ENCODE measurements at regions not wholly inside any gene's neighbourhood (a gene's known extent, or its start where the extent isn't known, plus 50 kb on each side); places are given as distances from the start of the nearest gene placed in this dataset.

DNA sequence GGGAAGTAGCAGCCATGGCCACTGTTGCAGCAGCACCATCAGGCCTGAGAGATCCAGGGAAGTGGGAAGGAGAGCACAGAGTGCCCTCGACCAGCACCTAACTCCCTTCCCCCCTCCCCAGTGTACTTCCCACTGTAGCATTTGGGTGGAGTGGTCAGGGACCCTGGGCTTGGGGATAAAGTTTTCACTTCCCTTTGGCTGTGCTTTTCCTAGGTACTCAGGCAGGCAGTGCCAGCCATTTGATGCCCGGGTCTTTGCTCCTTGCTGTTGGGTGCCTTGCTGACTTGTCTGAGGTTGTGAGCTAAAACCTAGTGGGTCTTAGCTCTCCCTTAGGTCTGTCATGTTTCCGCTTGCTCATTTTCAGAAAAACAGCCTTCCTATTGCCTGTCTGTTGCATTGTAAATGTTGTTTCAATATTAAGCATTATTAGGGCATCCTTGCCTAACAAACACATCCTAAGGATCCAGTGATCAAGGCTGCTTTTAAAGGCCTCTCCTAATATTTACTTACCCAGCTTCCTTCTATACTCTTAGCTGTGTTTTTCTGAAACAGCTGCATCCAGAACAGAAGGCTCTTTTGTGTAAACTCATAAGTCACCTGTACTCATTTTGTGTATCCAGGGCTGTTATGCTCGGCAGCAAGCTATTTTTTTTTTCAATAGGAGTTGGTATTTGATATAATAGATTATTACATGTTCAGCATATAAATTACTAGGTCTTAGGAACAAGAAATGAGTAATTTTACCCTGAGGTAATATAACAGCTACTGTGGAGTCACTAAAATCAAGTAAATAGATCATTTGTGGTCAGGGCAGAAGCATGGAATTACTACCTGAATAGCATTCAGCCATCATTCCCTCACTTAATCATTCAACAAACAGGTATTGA is 418.6 kb upstream of the PROX1 start:
- Mint-ChIP-seq H3K27ac (peak overlapping the region; percentile 11), H3K4me3 (ENCODE audit: low read depth) (no peak overlapping the region), H3K27me3 (no peaks in the 10 kb centered on the region), H3K9me3 (ENCODE audit: low read depth) (peaks cover 18% of the 10 kb centered on the region), H3K4me1 (ENCODE audit: low read depth) (peaks cover 32% of the 10 kb centered on the region), H3K36me3 (ENCODE audit: insufficient read depth) (peaks cover 6% of the 10 kb centered on the region)
- no peak for DNase-seq (ENCODE audit: low spot score, unreplicated experiment)
- TF ChIP-seq, protein P1, sequence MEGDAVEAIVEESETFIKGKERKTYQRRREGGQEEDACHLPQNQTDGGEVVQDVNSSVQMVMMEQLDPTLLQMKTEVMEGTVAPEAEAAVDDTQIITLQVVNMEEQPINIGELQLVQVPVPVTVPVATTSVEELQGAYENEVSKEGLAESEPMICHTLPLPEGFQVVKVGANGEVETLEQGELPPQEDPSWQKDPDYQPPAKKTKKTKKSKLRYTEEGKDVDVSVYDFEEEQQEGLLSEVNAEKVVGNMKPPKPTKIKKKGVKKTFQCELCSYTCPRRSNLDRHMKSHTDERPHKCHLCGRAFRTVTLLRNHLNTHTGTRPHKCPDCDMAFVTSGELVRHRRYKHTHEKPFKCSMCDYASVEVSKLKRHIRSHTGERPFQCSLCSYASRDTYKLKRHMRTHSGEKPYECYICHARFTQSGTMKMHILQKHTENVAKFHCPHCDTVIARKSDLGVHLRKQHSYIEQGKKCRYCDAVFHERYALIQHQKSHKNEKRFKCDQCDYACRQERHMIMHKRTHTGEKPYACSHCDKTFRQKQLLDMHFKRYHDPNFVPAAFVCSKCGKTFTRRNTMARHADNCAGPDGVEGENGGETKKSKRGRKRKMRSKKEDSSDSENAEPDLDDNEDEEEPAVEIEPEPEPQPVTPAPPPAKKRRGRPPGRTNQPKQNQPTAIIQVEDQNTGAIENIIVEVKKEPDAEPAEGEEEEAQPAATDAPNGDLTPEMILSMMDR (IDR thresholded peaks at IDR 0.05; ENCODE audit: unreplicated experiment): no peak

GRCh38 chr1:213569816-213570150 is 418.0 kb upstream of the PROX1 start:
- peaks cover 32% of the 10 kb centered on the region for H3K4me1 Mint-ChIP-seq (ENCODE audit: low read depth)
- peaks cover 3% of the 10 kb centered on the region for H3K36me3 Mint-ChIP-seq (ENCODE audit: insufficient read depth)
- peaks cover 12% of the 10 kb centered on the region for H3K9me3 Mint-ChIP-seq (ENCODE audit: low read depth)
- H3K27ac Mint-ChIP-seq: peak overlapping the region; percentile 11
- TF ChIP-seq, protein P1 (IDR thresholded peaks at IDR 0.05; ENCODE audit: unreplicated experiment): no peak
- H3K27me3 Mint-ChIP-seq: no peaks in the 10 kb centered on the region
- H3K4me3 Mint-ChIP-seq (ENCODE audit: low read depth): no peak overlapping the region
- no peak for DNase-seq (ENCODE audit: low spot score, unreplicated experiment)

GRCh38 chr1:213570487-213570886 is 417.3 kb upstream of the PROX1 start:
- Mint-ChIP-seq H3K4me1 (ENCODE audit: low read depth) (peaks cover 32% of the 10 kb centered on the region), H3K27ac (no peak overlapping the region), H3K27me3 (no peaks in the 10 kb centered on the region), H3K4me3 (ENCODE audit: low read depth) (no peak overlapping the region), H3K9me3 (ENCODE audit: low read depth) (peaks cover 11% of the 10 kb centered on the region), H3K36me3 (ENCODE audit: insufficient read depth) (peaks cover 2% of the 10 kb centered on the region)
- no peak for DNase-seq (ENCODE audit: low spot score, unreplicated experiment)
- TF ChIP-seq, protein P1 (IDR thresholded peaks at IDR 0.05; ENCODE audit: unreplicated experiment): no peak

- peaks cover 2% of the 10 kb centered on the region for H3K36me3 Mint-ChIP-seq (ENCODE audit: insufficient read depth)
- H3K27ac Mint-ChIP-seq: no peak overlapping the region
- peaks cover 8% of the 10 kb centered on the region for H3K9me3 Mint-ChIP-seq (ENCODE audit: low read depth)
- H3K4me3 Mint-ChIP-seq (ENCODE audit: low read depth): no peak overlapping the region
- H3K27me3 Mint-ChIP-seq: no peaks in the 10 kb centered on the region
- TF ChIP-seq, protein P1 (IDR thresholded peaks at IDR 0.05; ENCODE audit: unreplicated experiment): no peak
- DNase-seq (ENCODE audit: low spot score, unreplicated experiment): no peak
- H3K4me1 Mint-ChIP-seq (ENCODE audit: low read depth): peaks cover 32% of the 10 kb centered on the region
These were observed 416.4 kb upstream of the PROX1 start for GRCh38 chr1:213571419-213571818.

- Mint-ChIP-seq H3K27ac (no peak overlapping the region), H3K4me3 (ENCODE audit: low read depth) (no peak overlapping the region), H3K9me3 (ENCODE audit: low read depth) (peaks cover 4% of the 10 kb centered on the region), H3K4me1 (ENCODE audit: low read depth) (peaks cover 32% of the 10 kb centered on the region), H3K36me3 (ENCODE audit: insufficient read depth) (no peaks in the 10 kb centered on the region), H3K27me3 (no peaks in the 10 kb centered on the region)
- TF ChIP-seq, protein P1 (IDR thresholded peaks at IDR 0.05; ENCODE audit: unreplicated experiment): no peak
- DNase-seq (ENCODE audit: low spot score, unreplicated experiment): no peak
These were observed 415.9 kb upstream of the PROX1 start for GRCh38 chr1:213571843-213572242.

Data from progenitor cell of endocrine pancreas (in vitro differentiated cells).